ENCODE measurements at regions not wholly inside any gene's neighbourhood (a gene's known extent, or its start where the extent isn't known, plus 50 kb on each side); places are given as distances from the start of the nearest gene placed in this dataset.

DNA sequence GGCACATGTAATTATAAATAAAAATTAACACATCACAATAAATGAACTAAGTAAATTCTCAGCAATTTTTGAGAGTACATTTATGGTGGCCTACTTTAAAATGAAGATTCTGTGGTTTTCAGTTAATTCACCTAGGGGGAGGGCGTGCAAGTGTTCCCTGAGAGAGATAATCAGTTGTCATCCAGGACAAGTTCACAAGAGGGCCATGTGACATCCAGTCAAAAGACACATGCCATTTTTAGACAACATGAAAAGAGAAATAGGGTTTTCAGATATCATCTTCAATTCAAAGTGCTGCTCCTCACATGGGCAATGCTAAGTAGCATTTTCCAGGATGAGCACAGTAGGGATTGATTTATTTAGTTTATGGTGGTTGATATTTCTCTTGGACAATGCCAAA, 393.7 kb downstream of the STK39 start:
- H3K27ac ChIP-seq (ENCODE audit: low read length) = no peak overlapping the region
- BruUV-seq (replicated peaks) = no TSS peak
- DNase-seq (ENCODE audit: low read depth, low spot score) (no peak), ATAC-seq (no peak)
- H3K36me3 ChIP-seq (ENCODE audit: control insufficient read depth, insufficient read depth, low read length) = no peaks in the 10 kb centered on the region
- H3K4me3 ChIP-seq (ENCODE audit: low read depth in 2 of 2, low read length in 2 of 2) = no peak overlapping the region
- TF ChIP-seq CTCF (IDR thresholded peaks at IDR 0.05) (no peak), SIN3A (IDR thresholded peaks at IDR 0.05; ENCODE audit: borderline replicate concordance, insufficient read depth, low read depth, low read length) (no peak), REST (IDR thresholded peaks at IDR 0.05; ENCODE audit: insufficient read depth in 1 of 2, low read depth in 2 of 2, low read length in 1 of 2) (no peak), POLR2AphosphoS5 (IDR thresholded peaks at IDR 0.05; ENCODE audit: low read depth, low read length) (no peak), TCF7L2 (IDR thresholded peaks at IDR 0.05; ENCODE audit: low read depth, low read length) (no peak)
- POLR2A ChIA-PET = interaction anchor here (0.5 kb wide), 1 partner anchor 471 kb away, joined by 4 read pairs; no protein-coding TSS in a partner anchor
- in situ Hi-C loops (cut with HindIII; ENCODE audit: low pct_unique_long_range_greater_than_20kb, low sequenced_read_pairs) (no loop called here), intact Hi-C loops (cut with micrococcal nuclease; ENCODE audit: unreplicated experiment) (no loop called here)
- no peaks in the 10 kb centered on the region; the same call in 1 of the 2 replicates for H3K27me3 ChIP-seq (ENCODE audit: control insufficient read depth, insufficient read depth, low read length)
- no peaks in the 10 kb centered on the region for H3K9me3 ChIP-seq (ENCODE audit: control insufficient read depth, insufficient read depth, low read depth, low read length)
- CTCF ChIA-PET = no interaction called here
- no peaks in the 10 kb centered on the region for H3K4me1 ChIP-seq (ENCODE audit: control insufficient read depth, insufficient read depth, low read length)

DNA sequence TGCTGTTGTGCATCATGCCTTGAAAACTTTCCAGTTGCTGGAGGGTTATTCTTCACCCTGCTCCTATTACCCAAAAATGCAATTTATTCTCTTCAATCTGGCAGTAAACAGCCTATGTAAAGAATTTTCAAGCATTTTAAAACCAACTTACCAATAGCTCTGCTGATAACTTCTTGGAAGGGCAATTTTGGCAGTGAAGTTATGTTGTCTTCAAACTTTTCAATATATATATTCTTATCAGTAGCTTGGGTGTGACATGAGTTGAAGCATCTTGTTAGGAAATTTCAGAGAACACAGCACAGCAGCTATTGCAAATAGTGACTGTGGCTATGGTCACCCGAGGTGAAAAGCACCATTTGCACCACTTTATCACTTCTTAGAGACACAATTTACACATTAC, 395.5 kb downstream of the STK39 start:
- POLR2A ChIA-PET = no interaction called here
- no peak for DNase-seq (ENCODE audit: low read depth, low spot score)
- no peak for ATAC-seq
- CTCF ChIA-PET = no interaction called here
- Histone ChIP-seq H3K36me3 (ENCODE audit: control insufficient read depth, insufficient read depth, low read length) (no peaks in the 10 kb centered on the region), H3K27ac (ENCODE audit: low read length) (no peak overlapping the region), H3K4me3 (ENCODE audit: low read depth in 2 of 2, low read length in 2 of 2) (no peak overlapping the region), H3K4me1 (ENCODE audit: control insufficient read depth, insufficient read depth, low read length) (no peaks in the 10 kb centered on the region), H3K9me3 (ENCODE audit: control insufficient read depth, insufficient read depth, low read depth, low read length) (no peaks in the 10 kb centered on the region), H3K27me3 (ENCODE audit: control insufficient read depth, insufficient read depth, low read length) (no peaks in the 10 kb centered on the region; the same call in 1 of the 2 replicates)
- intact Hi-C loops (cut with micrococcal nuclease; ENCODE audit: unreplicated experiment) = no loop called here
- in situ Hi-C loops (cut with HindIII; ENCODE audit: low pct_unique_long_range_greater_than_20kb, low sequenced_read_pairs) = no loop called here
- TF ChIP-seq POLR2AphosphoS5 (IDR thresholded peaks at IDR 0.05; ENCODE audit: low read depth, low read length) (no peak), SIN3A (IDR thresholded peaks at IDR 0.05; ENCODE audit: borderline replicate concordance, insufficient read depth, low read depth, low read length) (no peak), REST (IDR thresholded peaks at IDR 0.05; ENCODE audit: insufficient read depth in 1 of 2, low read depth in 2 of 2, low read length in 1 of 2) (no peak), TCF7L2 (IDR thresholded peaks at IDR 0.05; ENCODE audit: low read depth, low read length) (no peak), CTCF (IDR thresholded peaks at IDR 0.05) (no peak)
- BruUV-seq (replicated peaks) = no TSS peak
